ENCODE measurements at regions not wholly inside any gene's neighbourhood (a gene's known extent, or its start where the extent isn't known, plus 50 kb on each side); places are given as distances from the start of the nearest gene placed in this dataset.
A peak's percentile ranks its signal among the peaks of the same experiment; 100 is the strongest.

GRCh38 chr3:24033818-24034217, 88.7 kb downstream of the NR1D2 start:
- no peak for DNase-seq

DNA sequence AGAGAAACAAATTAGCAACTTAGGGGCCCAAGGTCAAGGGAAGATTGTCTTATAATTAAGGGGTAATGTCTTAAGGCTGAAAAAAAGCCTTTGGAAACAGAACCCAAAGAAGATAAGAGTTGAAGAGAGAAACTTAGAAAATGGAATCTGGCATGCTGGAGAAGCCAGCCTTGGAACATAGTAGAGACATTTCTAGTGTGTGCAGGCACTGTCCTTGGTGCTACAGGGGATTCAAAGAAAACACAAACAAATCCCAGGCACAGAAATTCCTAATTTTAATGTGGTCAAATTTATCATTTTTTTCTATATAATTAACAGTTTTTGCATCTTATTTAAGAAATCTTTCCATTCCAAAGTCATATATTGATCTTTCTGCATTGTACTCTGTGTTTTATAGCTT, 89.4 kb downstream of the NR1D2 start:
- no peak for DNase-seq

DNA sequence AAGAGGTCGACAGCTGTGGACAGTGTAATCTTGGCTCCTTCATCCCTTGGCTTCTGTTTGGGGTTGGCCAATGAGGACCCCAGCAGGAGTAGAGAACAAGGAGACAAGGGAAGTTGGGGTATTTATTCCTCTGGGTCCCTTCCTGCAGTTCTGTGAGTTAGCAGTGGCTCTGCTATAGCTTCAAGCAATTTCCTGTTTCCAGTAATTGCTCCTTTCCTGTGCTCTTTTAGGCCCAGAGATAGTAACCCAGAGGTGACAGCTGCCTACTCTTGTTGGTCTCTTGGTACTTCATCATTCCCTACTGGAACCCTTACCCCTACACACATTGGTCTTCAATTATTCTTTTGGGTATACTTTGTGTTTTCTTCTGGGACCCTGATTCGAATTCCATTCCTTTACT, 92.9 kb downstream of the NR1D2 start:
- no peak for DNase-seq

DNA sequence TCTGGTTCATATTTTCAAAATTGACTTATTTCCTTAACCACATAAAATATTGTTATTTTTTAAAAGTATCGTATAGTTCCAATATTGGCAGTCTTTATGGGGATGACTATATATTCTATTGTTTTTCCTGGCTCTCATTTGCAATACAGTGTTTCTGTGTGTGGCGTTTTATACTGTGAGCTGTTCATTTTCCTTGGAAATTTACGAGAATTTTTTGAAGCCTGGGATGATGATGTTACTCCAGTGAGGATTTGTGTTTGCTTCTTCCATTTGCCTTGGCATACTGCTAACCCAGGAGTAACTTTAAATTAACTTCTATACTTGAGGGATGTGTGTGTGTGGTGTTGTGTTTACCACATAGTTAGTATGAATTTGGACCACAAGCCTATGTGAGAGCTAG, 95.2 kb downstream of the NR1D2 start:
- no peak for DNase-seq

DNA sequence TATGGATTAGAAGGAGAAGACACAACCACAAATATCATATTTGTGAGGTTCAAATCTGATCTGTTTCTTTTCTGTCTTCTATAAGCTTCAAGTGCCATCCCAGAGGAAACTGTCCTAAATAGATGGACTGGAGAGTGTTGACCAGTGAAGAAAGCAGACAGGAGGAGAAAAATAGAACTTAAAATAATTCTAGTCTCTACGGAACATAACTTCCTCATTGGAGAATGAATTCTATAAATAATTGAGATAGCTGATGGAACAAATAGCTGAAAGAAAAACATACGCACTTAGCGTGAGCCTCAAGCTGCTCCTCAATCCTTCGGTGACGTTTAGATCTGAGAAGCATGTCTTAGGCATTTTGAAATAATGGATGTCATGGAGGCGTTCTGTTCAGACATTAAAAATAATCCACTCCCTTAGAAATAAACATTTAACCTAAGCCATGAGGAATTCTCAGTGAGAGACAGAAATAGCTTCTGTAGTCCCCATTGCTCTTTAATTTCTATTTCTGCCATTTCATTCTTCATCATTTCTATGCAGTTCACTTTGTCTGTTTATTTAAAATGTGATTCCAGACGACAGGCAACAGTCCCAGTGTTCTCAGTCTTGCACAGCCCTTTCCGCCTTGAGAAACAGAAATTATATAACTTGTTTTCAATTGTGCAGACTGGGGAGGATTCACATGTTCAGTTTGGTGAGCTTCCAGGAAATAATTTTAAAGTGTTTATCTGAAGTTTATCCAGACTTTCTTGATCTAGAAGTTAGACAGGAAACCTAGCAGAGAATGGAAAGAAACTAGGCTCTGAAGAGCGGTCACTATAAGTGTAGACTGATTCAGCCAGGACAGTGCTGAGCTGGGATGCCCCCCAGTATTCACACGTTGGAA, 97.3 kb downstream of the NR1D2 start:
- no peak for DNase-seq

DNA sequence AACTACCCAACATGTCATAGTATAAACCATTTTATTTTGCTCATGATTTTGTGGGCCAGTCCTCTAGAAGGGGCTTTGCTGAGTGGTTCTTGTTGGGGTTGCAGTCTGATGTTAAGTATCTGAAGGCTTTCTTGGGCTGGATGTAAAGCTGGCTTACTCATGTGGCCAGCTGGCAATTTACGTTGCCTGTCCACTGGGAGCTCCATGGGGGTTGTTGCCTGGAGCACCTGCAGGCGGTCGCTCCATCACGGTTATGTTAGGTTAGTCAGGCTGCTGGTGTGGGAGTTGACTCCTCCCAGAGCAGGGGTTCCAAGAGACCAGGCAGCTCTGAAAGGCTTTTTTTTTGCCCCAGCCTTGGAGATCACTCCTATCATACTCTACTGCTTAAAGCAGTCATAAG, 98.1 kb downstream of the NR1D2 start:
- DNase-seq, result no peak

- no peak for DNase-seq
Observed at GRCh38 chr3:24043985-24044384, 98.9 kb downstream of the NR1D2 start.

GRCh38 chr3:24046214-24046613, 101.1 kb downstream of the NR1D2 start:
- no peak for DNase-seq

GRCh38 chr3:24047513-24047912, 102.4 kb downstream of the NR1D2 start:
- DNase-seq, result no peak

DNA sequence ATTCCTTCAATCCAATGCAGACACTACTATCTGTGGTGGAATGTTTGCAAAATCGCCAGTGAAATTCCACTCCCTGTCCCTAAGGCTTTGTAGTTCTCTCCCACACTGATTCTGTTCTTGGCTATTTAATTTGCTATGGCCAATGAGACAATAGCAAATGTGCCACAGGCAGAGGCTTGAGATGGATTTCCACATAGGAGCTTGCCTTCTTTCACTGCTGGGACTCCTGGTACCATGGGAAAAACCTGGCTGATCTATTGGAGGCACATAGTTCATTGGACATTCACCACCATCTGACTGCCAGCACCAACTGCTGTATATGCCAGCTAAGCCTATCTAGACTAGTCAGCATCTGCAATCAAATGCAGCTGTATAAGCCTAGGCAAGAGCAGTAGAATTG, 103.8 kb downstream of the NR1D2 start:
- DNase-seq, result no peak

DNA sequence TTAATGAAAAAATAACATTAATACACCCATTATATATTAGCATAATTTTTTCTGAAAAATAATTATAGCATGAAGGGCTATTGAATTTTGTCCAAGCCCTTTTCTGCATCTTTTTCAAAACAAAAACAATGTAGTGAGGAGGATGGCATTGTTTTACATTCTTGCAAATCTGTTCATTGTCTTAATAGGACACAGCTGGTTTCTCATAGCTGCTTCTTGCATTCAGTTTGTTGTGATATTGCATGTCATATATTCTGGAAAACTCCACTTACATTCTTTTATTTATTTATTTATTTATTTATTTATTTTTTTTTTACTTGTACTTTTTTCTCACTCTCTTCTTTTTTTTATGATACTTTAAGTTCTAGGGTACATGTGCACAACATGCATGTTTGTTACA, 107.4 kb downstream of the NR1D2 start:
- no peak for DNase-seq

DNA sequence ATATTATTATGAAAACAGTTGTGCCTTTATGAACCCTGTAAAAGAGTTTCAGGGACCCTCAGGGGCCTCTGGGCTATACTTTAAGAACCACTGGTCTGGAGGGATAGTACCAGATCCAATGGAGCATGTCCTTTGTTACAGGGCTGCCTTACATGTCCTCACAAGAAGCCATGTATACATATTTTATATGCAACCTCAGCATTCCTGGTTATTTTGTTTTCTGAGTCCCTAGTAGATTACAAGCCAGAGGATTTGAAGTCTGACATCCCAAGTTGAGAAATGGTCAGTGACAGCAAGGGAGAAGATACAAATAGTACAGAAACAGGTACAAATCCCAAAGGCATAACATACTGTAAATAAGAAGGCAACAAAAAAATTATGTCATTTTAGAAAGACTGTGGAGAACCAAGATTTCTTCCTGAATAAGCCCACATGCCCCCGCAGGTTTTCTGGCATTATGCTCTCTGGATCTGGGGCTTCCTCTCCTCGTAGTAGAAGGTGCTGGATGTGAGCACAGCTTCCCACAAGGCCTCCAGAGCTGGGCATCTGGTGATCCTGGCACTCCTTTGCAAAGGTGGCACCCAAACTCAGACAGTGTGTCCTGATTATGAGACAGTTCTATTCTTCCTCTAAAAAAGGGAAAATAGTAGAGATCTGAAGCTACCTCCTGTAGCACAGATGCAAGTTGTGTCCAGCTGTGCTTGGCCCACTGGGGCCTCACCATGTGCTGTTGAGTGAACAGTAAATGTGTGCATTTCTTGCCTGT, 114.0 kb downstream of the NR1D2 start:
- no peak for DNase-seq

DNA sequence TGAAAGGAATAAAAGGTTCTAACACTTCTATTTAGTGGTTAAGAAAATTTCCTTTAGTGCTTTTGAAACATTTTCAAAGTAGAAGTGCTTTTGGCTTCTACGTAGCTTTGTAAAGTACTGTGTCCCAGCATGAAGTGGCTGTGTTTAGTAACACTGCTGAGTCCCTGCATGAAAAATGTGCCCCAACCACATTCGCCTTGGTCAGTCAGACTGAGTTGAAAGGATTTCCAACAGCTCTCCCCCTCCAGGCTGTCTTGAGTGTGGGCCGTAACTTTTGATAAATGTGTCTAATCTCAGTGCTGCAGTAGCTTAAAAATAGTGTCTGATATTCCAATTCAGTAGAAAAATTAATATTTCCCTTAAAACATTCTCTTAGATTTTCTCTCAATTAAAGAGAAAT, 115.0 kb downstream of the NR1D2 start:
- DNase-seq, result no peak

GRCh38 chr3:24062916-24063315, 117.8 kb downstream of the NR1D2 start:
- peak; percentile 71 to 83 (median 78) for DNase-seq
